ENCODE measurements at regions not wholly inside any gene's neighbourhood (a gene's known extent, or its start where the extent isn't known, plus 50 kb on each side); places are given as distances from the start of the nearest gene placed in this dataset.

GRCh38 chr2:95695613-95696012 is 103.8 kb downstream of the TRIM43 start:
- no peaks in the 10 kb centered on the region for H3K27me3 ChIP-seq (ENCODE audit: control insufficient read depth in 2 of 2, insufficient read depth in 2 of 2, low read length in 2 of 2)
- no peak overlapping the region for H2AFZ ChIP-seq (ENCODE audit: low read depth, low read length)
- no peak overlapping the region for H3K9ac ChIP-seq (replicated peaks; ENCODE audit: extremely low read depth, insufficient read depth, low read length)
- no peaks in the 10 kb centered on the region for H3K79me2 ChIP-seq (ENCODE audit: control insufficient read depth, insufficient read depth, low read length)
- intact Hi-C loops (cut with micrococcal nuclease) (no loop called here), dilution Hi-C loops (cut with MboI; ENCODE audit: extremely low pct_ligation_motif_present, low sequenced_read_pairs) (no loop called here)
- no peak for DNase-seq (ENCODE audit: low read depth, low spot score)
- H3K27ac ChIP-seq (ENCODE audit: insufficient read depth, low read depth, low read length): no peak overlapping the region
- BruUV-seq (replicated peaks): no TSS peak
- H3K4me1 ChIP-seq (ENCODE audit: control insufficient read depth, extremely low read depth, insufficient read depth, low read length): no peaks in the 10 kb centered on the region
- ChIA-PET POLR2A (no interaction called here), CTCF (no interaction called here)
- no peak overlapping the region for H3K4me2 ChIP-seq (ENCODE audit: insufficient read depth, low read length)
- TF ChIP-seq MYC (IDR thresholded peaks at IDR 0.05; ENCODE audit: low read depth, low read length) (no peak), POLR2A (IDR thresholded peaks at IDR 0.05; ENCODE audit: low read depth, low read length) (no peak), POLR2AphosphoS5 (IDR thresholded peaks at IDR 0.05; ENCODE audit: insufficient read depth, low read depth, low read length) (no peak), FOS (IDR thresholded peaks at IDR 0.05; ENCODE audit: borderline replicate concordance, insufficient read depth, low read length) (no peak), MAX (IDR thresholded peaks at IDR 0.05; ENCODE audit: insufficient read depth, insufficient read length) (no peak)
- no peaks in the 10 kb centered on the region for H3K36me3 ChIP-seq (ENCODE audit: control insufficient read depth in 2 of 2, extremely low read depth in 1 of 2, insufficient read depth in 2 of 2, low read length in 2 of 2)
- no peaks in the 10 kb centered on the region for H3K9me3 ChIP-seq (replicated peaks; ENCODE audit: control insufficient read depth, insufficient read depth, low read length)
- no peak for FAIRE-seq
- H3K4me3 ChIP-seq (replicated peaks in 1 of 3; ENCODE audit: insufficient read depth in 1 of 3, low read depth in 1 of 3, low read length in 3 of 3): no peak overlapping the region
- no peaks in the 10 kb centered on the region for H4K20me1 ChIP-seq (replicated peaks; ENCODE audit: control insufficient read depth, extremely low read depth, insufficient read depth, low read length)
- H3K9me1 ChIP-seq (replicated peaks; ENCODE audit: control insufficient read depth, extremely low read depth, insufficient read depth, low read length): no peaks in the 10 kb centered on the region

- dilution Hi-C loops (cut with MboI; ENCODE audit: extremely low pct_ligation_motif_present, low sequenced_read_pairs) (no loop called here), intact Hi-C loops (cut with micrococcal nuclease) (no loop called here)
- no peak overlapping the region for H3K27ac ChIP-seq (ENCODE audit: insufficient read depth, low read depth, low read length)
- no TSS peak for BruUV-seq (replicated peaks)
- no peak overlapping the region for H2AFZ ChIP-seq (ENCODE audit: low read depth, low read length)
- FAIRE-seq (no peak), DNase-seq (ENCODE audit: low read depth, low spot score) (no peak)
- H3K9ac ChIP-seq (replicated peaks; ENCODE audit: extremely low read depth, insufficient read depth, low read length): no peak overlapping the region
- H4K20me1 ChIP-seq (replicated peaks; ENCODE audit: control insufficient read depth, extremely low read depth, insufficient read depth, low read length): no peaks in the 10 kb centered on the region
- no peaks in the 10 kb centered on the region for H3K27me3 ChIP-seq (ENCODE audit: control insufficient read depth in 2 of 2, insufficient read depth in 2 of 2, low read length in 2 of 2)
- H3K9me3 ChIP-seq (replicated peaks; ENCODE audit: control insufficient read depth, insufficient read depth, low read length): no peaks in the 10 kb centered on the region
- H3K4me1 ChIP-seq (ENCODE audit: control insufficient read depth, extremely low read depth, insufficient read depth, low read length): no peaks in the 10 kb centered on the region
- H3K9me1 ChIP-seq (replicated peaks; ENCODE audit: control insufficient read depth, extremely low read depth, insufficient read depth, low read length): no peaks in the 10 kb centered on the region
- CTCF ChIA-PET: no interaction called here
- H3K79me2 ChIP-seq (ENCODE audit: control insufficient read depth, insufficient read depth, low read length): no peaks in the 10 kb centered on the region
- no peak overlapping the region for H3K4me2 ChIP-seq (ENCODE audit: insufficient read depth, low read length)
- no peak for TF ChIP-seq MYC (IDR thresholded peaks at IDR 0.05; ENCODE audit: low read depth, low read length)
- no peak for TF ChIP-seq EZH2 (IDR thresholded peaks at IDR 0.05; ENCODE audit: borderline replicate concordance, low read depth, low read length, severe bottlenecking)
- no peak for TF ChIP-seq MAX (IDR thresholded peaks at IDR 0.05; ENCODE audit: insufficient read depth, insufficient read length)
- no peak for TF ChIP-seq JUN (IDR thresholded peaks at IDR 0.05; ENCODE audit: borderline replicate concordance, insufficient read depth, insufficient read length, low read depth)
- TF ChIP-seq GATA2 (IDR thresholded peaks at IDR 0.05; ENCODE audit: insufficient read depth, insufficient read length, low read depth, low read length): no peak
- no peak for TF ChIP-seq POLR2A (IDR thresholded peaks at IDR 0.05; ENCODE audit: low read depth, low read length)
- TF ChIP-seq FOS (IDR thresholded peaks at IDR 0.05; ENCODE audit: borderline replicate concordance, insufficient read depth, low read length): no peak
- no peak for TF ChIP-seq POLR2AphosphoS5 (IDR thresholded peaks at IDR 0.05; ENCODE audit: insufficient read depth, low read depth, low read length)
- TF ChIP-seq CTCF (IDR thresholded peaks at IDR 0.05; ENCODE audit: extremely low read depth in 1 of 2, insufficient read depth in 1 of 2, low read depth in 1 of 2, low read length in 2 of 2): no peak
- H3K36me3 ChIP-seq (ENCODE audit: control insufficient read depth in 2 of 2, extremely low read depth in 1 of 2, insufficient read depth in 2 of 2, low read length in 2 of 2): no peaks in the 10 kb centered on the region
- no peak overlapping the region for H3K4me3 ChIP-seq (replicated peaks in 1 of 3; ENCODE audit: insufficient read depth in 1 of 3, low read depth in 1 of 3, low read length in 3 of 3)
- POLR2A ChIA-PET: no interaction called here
Observed at GRCh38 chr2:95698146-95698545, 106.3 kb downstream of the TRIM43 start.

Measured in endothelial cell of umbilical vein (primary cell).